H1 (cell line): ENCODE measurements at regions not wholly inside any gene's neighbourhood (a gene's known extent, or its start where the extent isn't known, plus 50 kb on each side); places are given as distances from the start of the nearest gene placed in this dataset.

ENCODE experiments used
- CTCF ChIA-PET: fragments of 300-600 bp; sonication (Branson Sonifier 250); formaldehyde crosslinking; loops from one replicate; lab custom pipeline; 2021; ENCODE audit not compliant: partially characterized antibody; lab: Charles Lee
- POLR2A ChIA-PET: fragments of 300-600 bp; sonication (Branson Sonifier 250); formaldehyde crosslinking; loops from one replicate; lab custom pipeline; 2021; ENCODE audit warnings: inconsistent platforms; ENCODE audit not compliant: partially characterized antibody; lab: Charles Lee
- DNase-seq, 2 experiments: peaks; one replicate each; pipeline versions ENCODE4 v3.0.0 to v3.0.0-alpha.2; 2010 to 2022; ENCODE audit warnings: low spot score in 2 of 2, low read depth in 1 of 2, mixed read lengths in 1 of 2
- FAIRE-seq: peaks from 2 replicates; lab custom pipeline; 2011; peaks lifted over from hg19 to GRCh38; lab: Jason Lieb, UNC
- H2AFZ ChIP-seq: 2 replicates; pipeline ENCODE4 v1.8.1; 2012; ENCODE audit warnings: low read length, inconsistent platforms
- H2AK5ac ChIP-seq: 2 replicates; pipeline ENCODE4 v1.6.1; 2013; ENCODE audit warnings: low read depth, low read length
- H2BK120ac ChIP-seq: replicated peaks from 2 replicates; pipeline ENCODE3; 2013; ENCODE audit warnings: low read depth, low read length, inconsistent platforms
- H2BK12ac ChIP-seq: 2 replicates; pipeline ENCODE4 v1.6.1; 2013; ENCODE audit warnings: low read depth, low read length
- H2BK15ac ChIP-seq: 2 replicates; pipeline ENCODE4 v1.6.1; 2013; ENCODE audit warnings: low read length
- H2BK20ac ChIP-seq: 2 replicates; pipeline ENCODE4 v1.6.1; 2013; ENCODE audit warnings: low read length
- H2BK5ac ChIP-seq: 2 replicates; pipeline ENCODE4 v1.6.1; 2013; ENCODE audit warnings: low read depth, low read length
- H3K14ac ChIP-seq: 2 replicates; pipeline ENCODE4 v1.6.1; 2013; ENCODE audit warnings: inconsistent platforms; ENCODE audit not compliant: insufficient read length
- H3K18ac ChIP-seq: 2 replicates; pipeline ENCODE4 v1.6.1; 2013; ENCODE audit warnings: low read length; ENCODE audit errors: extremely low read depth
- H3K23ac ChIP-seq: 2 replicates; pipeline ENCODE4 v1.6.1; 2013; ENCODE audit warnings: inconsistent platforms; ENCODE audit not compliant: insufficient read length
- H3K23me2 ChIP-seq: 2 replicates; pipeline ENCODE4 v1.6.1; 2013; ENCODE audit warnings: low read depth, low read length
- H3K27ac ChIP-seq: 2 replicates; pipeline ENCODE4 v1.6.1; 2011; ENCODE audit warnings: low read depth, low read length, inconsistent platforms
- H3K27me3 ChIP-seq, 4 experiments: replicated peaks in 1 of 4; 1 replicate in 1 of 4; 2 replicates in 3 of 4; pipeline versions ENCODE4 v1.6.1 to v1.8.1; 2011 to 2013; ENCODE audit warnings: low read length in 3 of 4, mild to moderate bottlenecking in 3 of 4, inconsistent platforms in 2 of 4, mixed read lengths in 2 of 4, moderate library complexity in 1 of 4; ENCODE audit not compliant: control insufficient read depth in 3 of 4, insufficient read depth in 3 of 4; ENCODE audit errors: extremely low read depth in 1 of 4
- H3K36me3 ChIP-seq, 4 experiments: 2 replicates each; pipeline versions ENCODE4 v1.6.1 to v1.8.1; 2011 to 2013; ENCODE audit warnings: mild to moderate bottlenecking in 4 of 4, low read length in 3 of 4, moderate library complexity in 2 of 4, control low read depth in 1 of 4, inconsistent platforms in 1 of 4; ENCODE audit not compliant: insufficient read depth in 4 of 4, control insufficient read depth in 2 of 4
- H3K4ac ChIP-seq: replicated peaks from 2 replicates; pipeline ENCODE3; 2013; ENCODE audit warnings: low read length, low read depth, mixed read lengths, inconsistent platforms; ENCODE audit not compliant: insufficient read length
- H3K4me1 ChIP-seq, 4 experiments: replicated peaks in 1 of 4; 1 replicate in 1 of 4; 2 replicates in 3 of 4; pipeline versions ENCODE4 v1.6.1 to v1.8.1; 2011 to 2013; ENCODE audit warnings: low read length in 3 of 4, inconsistent platforms in 2 of 4, mixed read lengths in 1 of 4; ENCODE audit not compliant: insufficient read depth in 4 of 4, control insufficient read depth in 3 of 4
- H3K4me2 ChIP-seq, 2 experiments: 2 replicates each; pipeline versions ENCODE4 v1.6.1 to v1.8.1; 2011 to 2013; ENCODE audit warnings: low read depth in 2 of 2, low read length in 2 of 2, control low read depth in 1 of 2, inconsistent platforms in 1 of 2, mild to moderate bottlenecking in 1 of 2; ENCODE audit not compliant: insufficient read depth in 1 of 2
- H3K4me3 ChIP-seq, 4 experiments: fragments of 200-600, 300-600 bp in 1 of 4; sonication (generic), shearing (Covaris generic), sonication (Bioruptor Twin) in 1 of 4; 2 replicates each; pipeline versions ENCODE4 v1.5.1 to v1.8.1; 2011 to 2016; ENCODE audit warnings: low read length in 4 of 4, low read depth in 3 of 4, control low read depth in 2 of 4, inconsistent platforms in 2 of 4, mild to moderate bottlenecking in 2 of 4, mixed read lengths in 1 of 4, moderate library complexity in 1 of 4; ENCODE audit not compliant: insufficient read depth in 2 of 4; ENCODE audit errors: extremely low read depth in 1 of 4
- H3K56ac ChIP-seq: replicated peaks from 2 replicates; pipeline ENCODE3; 2013; ENCODE audit warnings: low read depth, mild to moderate bottlenecking, mixed read lengths, low read length, inconsistent platforms; ENCODE audit not compliant: insufficient read length
- H3K79me1 ChIP-seq: 2 replicates; pipeline ENCODE4 v1.6.1; 2013; ENCODE audit warnings: low read depth, low read length, control low read depth
- H3K79me2 ChIP-seq, 2 experiments: 2 replicates each; pipeline versions ENCODE4 v1.6.1 to v1.8.1; 2012 to 2013; ENCODE audit warnings: low read length in 2 of 2, mild to moderate bottlenecking in 2 of 2, inconsistent platforms in 1 of 2; ENCODE audit not compliant: insufficient read depth in 2 of 2, control insufficient read depth in 1 of 2
- H3K9ac ChIP-seq, 4 experiments: replicated peaks in 1 of 4; 1 replicate in 1 of 4; 2 replicates in 3 of 4; pipeline versions ENCODE4 v1.6.1 to v1.8.1; 2011 to 2013; ENCODE audit warnings: low read depth in 3 of 4, low read length in 3 of 4, control low read depth in 2 of 4, mild to moderate bottlenecking in 2 of 4, moderate library complexity in 2 of 4, inconsistent platforms in 1 of 4; ENCODE audit errors: extremely low read depth in 1 of 4
- H3K9me3 ChIP-seq, 2 experiments: 2 replicates each; pipeline versions ENCODE4 v1.6.1 to v1.8.1; 2012 to 2013; ENCODE audit warnings: mild to moderate bottlenecking in 2 of 2, moderate library complexity in 2 of 2, control low read depth in 1 of 2, inconsistent platforms in 1 of 2, low read depth in 1 of 2, low read length in 1 of 2, mixed read lengths in 1 of 2; ENCODE audit not compliant: insufficient read depth in 2 of 2
- H4K20me1 ChIP-seq, 2 experiments: replicated peaks in 1 of 2; 2 replicates each; pipeline versions ENCODE3 to v1.8.1; 2011 to 2013; ENCODE audit warnings: inconsistent platforms in 2 of 2, low read length in 2 of 2, mild to moderate bottlenecking in 1 of 2; ENCODE audit not compliant: insufficient read depth in 2 of 2, control insufficient read depth in 1 of 2
- H4K5ac ChIP-seq: 2 replicates; pipeline ENCODE4 v1.6.1; 2013; ENCODE audit warnings: low read length, low read depth, mixed read lengths, inconsistent platforms; ENCODE audit not compliant: insufficient read length
- H4K8ac ChIP-seq: 2 replicates; pipeline ENCODE4 v1.8.0; 2013; ENCODE audit warnings: mild to moderate bottlenecking, moderate library complexity, low read length, inconsistent platforms; ENCODE audit not compliant: insufficient read depth; ENCODE audit errors: extremely low read depth
- H4K91ac ChIP-seq: replicated peaks from 2 replicates; pipeline ENCODE3; 2013; ENCODE audit warnings: low read length, mixed read lengths, inconsistent platforms; ENCODE audit not compliant: insufficient read length
- USF2 ChIP-seq: IDR thresholded peaks from 2 replicates; pipeline ENCODE4 v1.6.1; 2011; ENCODE audit warnings: low read length, improper control_type of control experiment
- WGBS, 2 experiments: shearing (Covaris generic) in 1 of 2; methylation state at CpG; one replicate each; pipeline versions ENCODE4 v1.1.6 to v1.1.7; 2013 to 2015; ENCODE audit warnings: low lambda C conversion rate in 2 of 2, mixed read lengths in 2 of 2, inconsistent platforms in 1 of 2, low coverage in 1 of 2, missing lambda C conversion rate in 1 of 2; ENCODE audit not compliant: insufficient replicate concordance in 2 of 2, insufficient coverage in 1 of 2, insufficient read length in 1 of 2; ENCODE audit errors: extremely low coverage in 1 of 2, missing lambda C conversion rate in 1 of 2; 5-methylcytosine and 5-hydroxymethylcytosine counted together

GRCh38 chr12:132416827-132417226 is 73.1 kb upstream of the FBRSL1 start:
- FAIRE-seq = no peak
- no peak for TF ChIP-seq USF2
- no peak overlapping the region for H3K4me2 ChIP-seq
- H3K9me3 ChIP-seq = no peaks in the 10 kb centered on the region
- no peaks in the 10 kb centered on the region for H3K79me1 ChIP-seq
- ChIA-PET POLR2A (no interaction called here), CTCF (interaction anchor here (1.0 to 5.2 kb wide), 11 partner anchors 8 to 223 kb away, joined by 3 to 83 read pairs (median 4); no protein-coding TSS in a partner anchor)
- no peak for DNase-seq
- peaks cover 0 to 2% of the 10 kb centered on the region in 2 experiments for H4K20me1 ChIP-seq
- no peaks in the 10 kb centered on the region for H3K36me3 ChIP-seq
- H3K23ac ChIP-seq = no peak overlapping the region
- no peak overlapping the region for H3K27ac ChIP-seq
- no peak overlapping the region for H3K9ac ChIP-seq
- H3K18ac ChIP-seq = no peak overlapping the region
- WGBS, 2 experiments = 80% methylated on average over 6 of the region's 14 CpGs; no CpG with 5 or more reads in 1 of the 2 experiments
- H3K79me2 ChIP-seq = no peaks in the 10 kb centered on the region
- no peak overlapping the region for H3K14ac ChIP-seq
- H3K56ac ChIP-seq = no peak overlapping the region
- H2BK20ac ChIP-seq = no peak overlapping the region
- H3K4me1 ChIP-seq = peaks cover 0 to 2% (median 0%) of the 10 kb centered on the region in 4 experiments; a peak in 3 of 7 replicates
- no peak overlapping the region for H4K8ac ChIP-seq
- H3K4ac ChIP-seq = no peak overlapping the region
- H2BK12ac ChIP-seq = no peak overlapping the region
- H2BK120ac ChIP-seq = no peak overlapping the region
- H2AK5ac ChIP-seq = no peak overlapping the region
- H4K91ac ChIP-seq = no peak overlapping the region
- peaks cover 16 to 58% (median 48%) of the 10 kb centered on the region in 4 experiments for H3K27me3 ChIP-seq
- no peak overlapping the region for H2AFZ ChIP-seq
- H3K4me3 ChIP-seq = no peak overlapping the region
- H2BK15ac ChIP-seq = no peak overlapping the region
- H2BK5ac ChIP-seq = no peak overlapping the region
- H3K23me2 ChIP-seq = no peaks in the 10 kb centered on the region
- no peak overlapping the region for H4K5ac ChIP-seq
